Right lobe of liver (tissue), 4 donors: ENCODE measurements at regions not wholly inside any gene's neighbourhood (a gene's known extent, or its start where the extent isn't known, plus 50 kb on each side); places are given as distances from the start of the nearest gene placed in this dataset.

Source experiments
- POLR2A ChIP-seq: fragments of 450-650 bp; IDR thresholded peaks from one replicate; pipeline ENCODE4 v1.6.1; 2017; ENCODE audit warnings: antibody characterized with exemption, mild to moderate bottlenecking
- TF ChIP-seq, protein P1 (sequence below), 4 donors: fragments of 200-600 bp in 3 of 4; fragments of 450-650 bp in 1 of 4; IDR thresholded peaks; one replicate each; pipeline versions ENCODE4 v1.5.1 to v1.8.0; 2016 to 2022; ENCODE audit warnings: antibody characterized with exemption in 4 of 4, mild to moderate bottlenecking in 2 of 4
- donor health status: DM: no; HTN: no; CAD: no.
- donor health status: DM: no; HTN: no; CAD: no.
- donor health status: DM: no; HTN: yes; CAD: no.

DNA sequence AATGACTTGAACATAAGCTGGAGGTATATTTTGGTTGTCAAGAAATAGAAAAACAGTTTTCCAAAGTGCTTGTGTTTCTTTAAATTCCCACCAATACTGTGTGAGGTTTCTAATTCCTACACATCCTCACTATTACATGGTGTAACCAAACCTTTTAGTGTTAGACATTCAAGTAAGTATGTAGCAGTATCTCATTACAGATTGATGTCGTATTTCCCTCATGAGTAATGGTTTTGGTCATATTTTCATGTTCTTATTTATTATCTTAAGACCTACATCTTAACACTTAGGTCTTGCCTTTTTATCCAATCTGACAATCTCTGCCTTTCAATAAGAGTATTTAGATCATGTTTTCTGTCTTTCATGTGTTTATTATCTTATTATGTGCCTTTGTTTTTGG lies 253.7 kb upstream of the ANXA10 start:
- TF ChIP-seq, protein P1, sequence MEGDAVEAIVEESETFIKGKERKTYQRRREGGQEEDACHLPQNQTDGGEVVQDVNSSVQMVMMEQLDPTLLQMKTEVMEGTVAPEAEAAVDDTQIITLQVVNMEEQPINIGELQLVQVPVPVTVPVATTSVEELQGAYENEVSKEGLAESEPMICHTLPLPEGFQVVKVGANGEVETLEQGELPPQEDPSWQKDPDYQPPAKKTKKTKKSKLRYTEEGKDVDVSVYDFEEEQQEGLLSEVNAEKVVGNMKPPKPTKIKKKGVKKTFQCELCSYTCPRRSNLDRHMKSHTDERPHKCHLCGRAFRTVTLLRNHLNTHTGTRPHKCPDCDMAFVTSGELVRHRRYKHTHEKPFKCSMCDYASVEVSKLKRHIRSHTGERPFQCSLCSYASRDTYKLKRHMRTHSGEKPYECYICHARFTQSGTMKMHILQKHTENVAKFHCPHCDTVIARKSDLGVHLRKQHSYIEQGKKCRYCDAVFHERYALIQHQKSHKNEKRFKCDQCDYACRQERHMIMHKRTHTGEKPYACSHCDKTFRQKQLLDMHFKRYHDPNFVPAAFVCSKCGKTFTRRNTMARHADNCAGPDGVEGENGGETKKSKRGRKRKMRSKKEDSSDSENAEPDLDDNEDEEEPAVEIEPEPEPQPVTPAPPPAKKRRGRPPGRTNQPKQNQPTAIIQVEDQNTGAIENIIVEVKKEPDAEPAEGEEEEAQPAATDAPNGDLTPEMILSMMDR (IDR thresholded peaks at IDR 0.05) = no peak
- no peak for TF ChIP-seq POLR2A
